Lower lobe of right lung (tissue), 2 donors: ENCODE measurements at regions not wholly inside any gene's neighbourhood (a gene's known extent, or its start where the extent isn't known, plus 50 kb on each side); places are given as distances from the start of the nearest gene placed in this dataset.

Experiments used
- ATAC-seq, 2 donors: fragments of 200-7000 bp; cut with Tn5 transposase; one replicate each; pipeline ENCODE4 v1.9.1; 2020 to 2022; ENCODE audit warnings: mild to moderate bottlenecking in 2 of 2, moderate library complexity in 2 of 2
- DNase-seq: peaks from one replicate; pipeline ENCODE4 v3.0.0-alpha.2; 2020
- H3K27ac ChIP-seq: fragments of 200-600 bp; one replicate; pipeline ENCODE4 v1.8.0; 2022
- H3K27me3 ChIP-seq: fragments of 200-600 bp; one replicate; pipeline ENCODE4 v1.8.0; 2022; ENCODE audit warnings: low read depth
- H3K36me3 ChIP-seq: fragments of 200-600 bp; one replicate; pipeline ENCODE4 v1.8.0; 2022; ENCODE audit warnings: mild to moderate bottlenecking
- H3K4me1 ChIP-seq: fragments of 200-600 bp; one replicate; pipeline ENCODE4 v1.8.0; 2022
- H3K4me3 ChIP-seq: fragments of 200-600 bp; one replicate; pipeline ENCODE4 v1.8.0; 2022; ENCODE audit warnings: mild to moderate bottlenecking
- H3K9me3 ChIP-seq: fragments of 200-600 bp; one replicate; pipeline ENCODE4 v1.8.0; 2022
- intact Hi-C: fragments of 100-400 bp; cut with DNase I; formaldehyde crosslinking; loops from one replicate; pipeline ENCODE4 v1.11.0; 2022
- TF ChIP-seq, protein P1 (sequence below): fragments of 200-600 bp; IDR thresholded peaks from one replicate; pipeline ENCODE4 v1.8.0; 2022; ENCODE audit warnings: antibody characterized with exemption, mild to moderate bottlenecking
- donor health status: DM: no; HTN: yes; CAD: no; lungs with severe emphysema.

DNA sequence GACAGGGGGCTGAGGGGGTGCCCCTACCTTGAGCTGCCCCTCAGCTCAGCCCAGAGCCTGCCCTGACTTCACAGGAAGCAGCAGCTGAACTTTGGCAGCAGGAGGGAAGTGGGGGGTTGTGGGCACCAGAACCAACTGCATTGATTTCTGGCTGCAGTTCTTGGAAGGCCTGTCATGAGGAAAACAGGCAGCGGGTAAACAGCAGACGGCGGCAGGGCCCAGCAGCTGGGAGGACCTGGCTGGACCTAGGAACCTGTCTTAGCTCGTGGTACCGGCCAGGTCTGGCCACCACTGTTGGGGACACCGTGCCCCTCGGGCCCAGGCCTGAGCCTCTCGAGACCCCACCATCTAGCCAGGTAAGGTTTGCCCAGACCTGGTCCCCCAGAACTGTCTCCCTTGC is 154.2 kb upstream of the MYL2 start:
- ATAC-seq = no peak
- Histone ChIP-seq H3K27ac (no peak overlapping the region), H3K27me3 (peaks cover 16% of the 10 kb centered on the region), H3K4me3 (no peak overlapping the region), H3K9me3 (no peaks in the 10 kb centered on the region), H3K4me1 (no peaks in the 10 kb centered on the region), H3K36me3 (no peaks in the 10 kb centered on the region)
- DNase-seq = no peak
- TF ChIP-seq, protein P1, sequence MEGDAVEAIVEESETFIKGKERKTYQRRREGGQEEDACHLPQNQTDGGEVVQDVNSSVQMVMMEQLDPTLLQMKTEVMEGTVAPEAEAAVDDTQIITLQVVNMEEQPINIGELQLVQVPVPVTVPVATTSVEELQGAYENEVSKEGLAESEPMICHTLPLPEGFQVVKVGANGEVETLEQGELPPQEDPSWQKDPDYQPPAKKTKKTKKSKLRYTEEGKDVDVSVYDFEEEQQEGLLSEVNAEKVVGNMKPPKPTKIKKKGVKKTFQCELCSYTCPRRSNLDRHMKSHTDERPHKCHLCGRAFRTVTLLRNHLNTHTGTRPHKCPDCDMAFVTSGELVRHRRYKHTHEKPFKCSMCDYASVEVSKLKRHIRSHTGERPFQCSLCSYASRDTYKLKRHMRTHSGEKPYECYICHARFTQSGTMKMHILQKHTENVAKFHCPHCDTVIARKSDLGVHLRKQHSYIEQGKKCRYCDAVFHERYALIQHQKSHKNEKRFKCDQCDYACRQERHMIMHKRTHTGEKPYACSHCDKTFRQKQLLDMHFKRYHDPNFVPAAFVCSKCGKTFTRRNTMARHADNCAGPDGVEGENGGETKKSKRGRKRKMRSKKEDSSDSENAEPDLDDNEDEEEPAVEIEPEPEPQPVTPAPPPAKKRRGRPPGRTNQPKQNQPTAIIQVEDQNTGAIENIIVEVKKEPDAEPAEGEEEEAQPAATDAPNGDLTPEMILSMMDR = no peak
- intact Hi-C loops = no loop called here

DNA sequence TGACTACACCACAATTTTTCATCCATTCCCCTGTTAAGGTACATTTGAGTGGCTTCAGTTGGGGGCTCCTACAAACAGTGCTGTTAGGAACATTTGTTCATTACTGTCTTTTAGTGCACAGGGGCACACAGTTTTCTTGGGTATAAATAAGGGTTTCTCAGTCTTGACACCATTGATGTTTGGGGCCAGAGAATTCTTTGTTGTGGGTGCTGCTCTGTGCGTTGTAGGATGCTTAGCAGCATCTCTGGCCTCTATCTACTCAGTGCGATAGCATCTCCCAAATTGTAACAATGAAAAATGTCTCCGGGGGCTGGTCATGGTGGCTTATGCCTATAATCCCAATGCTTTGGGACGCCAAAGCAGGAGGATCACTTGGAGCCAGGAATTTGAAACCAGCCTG is 153.0 kb upstream of the MYL2 start:
- intact Hi-C loops = no loop called here
- DNase-seq (no peak), ATAC-seq (no peak)
- TF ChIP-seq, protein P1 = no peak
- Histone ChIP-seq H3K4me1 (no peaks in the 10 kb centered on the region), H3K9me3 (no peaks in the 10 kb centered on the region), H3K4me3 (no peak overlapping the region), H3K27me3 (peaks cover 23% of the 10 kb centered on the region), H3K27ac (no peak overlapping the region), H3K36me3 (no peaks in the 10 kb centered on the region)

DNA sequence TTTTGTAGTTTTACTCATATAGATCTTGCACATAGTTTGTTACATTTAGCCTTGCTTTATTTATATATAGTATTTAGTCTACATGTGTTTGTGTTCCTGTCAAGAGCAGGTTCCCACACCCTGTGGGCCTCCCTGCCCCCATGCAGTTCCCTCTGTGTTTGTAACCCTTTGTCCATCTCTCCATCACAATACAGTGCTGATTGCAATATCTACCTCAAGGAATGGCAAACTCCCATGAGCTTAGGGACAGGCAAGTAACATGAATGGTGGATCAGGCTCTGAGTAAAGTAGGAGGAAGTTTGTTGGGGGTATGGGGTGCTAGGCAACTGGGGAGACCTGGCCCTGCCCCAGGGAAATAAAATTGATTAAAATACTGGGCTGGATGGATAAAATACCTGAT is 151.9 kb upstream of the MYL2 start:
- Histone ChIP-seq H3K4me3 (no peak overlapping the region), H3K9me3 (no peaks in the 10 kb centered on the region), H3K27me3 (peaks cover 25% of the 10 kb centered on the region), H3K27ac (no peak overlapping the region), H3K36me3 (no peaks in the 10 kb centered on the region), H3K4me1 (no peaks in the 10 kb centered on the region)
- no peak for DNase-seq
- TF ChIP-seq, protein P1 = no peak
- ATAC-seq = no peak
- intact Hi-C loops = no loop called here

DNA sequence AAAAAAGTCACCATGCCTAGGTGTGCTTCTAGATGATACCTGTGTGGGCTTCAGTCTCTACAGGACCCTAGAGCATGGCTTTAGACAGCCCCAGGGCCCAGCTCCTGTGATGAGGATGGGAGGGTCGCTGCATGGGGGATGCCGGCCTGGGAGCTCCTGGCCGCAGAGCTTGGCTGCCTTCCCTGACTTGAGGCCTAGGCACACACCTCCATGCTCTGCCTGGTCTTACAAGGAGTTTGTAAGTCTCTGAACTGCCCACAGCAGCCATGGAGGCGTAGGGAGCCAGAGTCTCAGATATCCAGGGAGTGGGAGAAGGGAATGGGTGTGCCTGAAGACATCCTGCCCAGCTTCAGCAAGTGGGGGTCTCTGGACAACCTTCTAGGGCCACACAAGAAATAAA is 149.5 kb upstream of the MYL2 start:
- Histone ChIP-seq H3K27me3 (peaks cover 21% of the 10 kb centered on the region), H3K9me3 (no peaks in the 10 kb centered on the region), H3K36me3 (no peaks in the 10 kb centered on the region), H3K4me1 (no peaks in the 10 kb centered on the region), H3K27ac (no peak overlapping the region), H3K4me3 (no peak overlapping the region)
- ATAC-seq (no peak), DNase-seq (no peak)
- TF ChIP-seq, protein P1 = no peak
- intact Hi-C loops = no loop called here

GRCh38 chr12:111068290-111068689 is 147.9 kb upstream of the MYL2 start:
- DNase-seq (no peak), ATAC-seq (no peak)
- no peaks in the 10 kb centered on the region for H3K4me1 ChIP-seq
- H3K36me3 ChIP-seq = no peaks in the 10 kb centered on the region
- H3K27ac ChIP-seq = no peak overlapping the region
- TF ChIP-seq, protein P1 = no peak
- no peak overlapping the region for H3K4me3 ChIP-seq
- H3K9me3 ChIP-seq = no peaks in the 10 kb centered on the region
- H3K27me3 ChIP-seq = peaks cover 13% of the 10 kb centered on the region
- intact Hi-C loops = no loop called here

DNA sequence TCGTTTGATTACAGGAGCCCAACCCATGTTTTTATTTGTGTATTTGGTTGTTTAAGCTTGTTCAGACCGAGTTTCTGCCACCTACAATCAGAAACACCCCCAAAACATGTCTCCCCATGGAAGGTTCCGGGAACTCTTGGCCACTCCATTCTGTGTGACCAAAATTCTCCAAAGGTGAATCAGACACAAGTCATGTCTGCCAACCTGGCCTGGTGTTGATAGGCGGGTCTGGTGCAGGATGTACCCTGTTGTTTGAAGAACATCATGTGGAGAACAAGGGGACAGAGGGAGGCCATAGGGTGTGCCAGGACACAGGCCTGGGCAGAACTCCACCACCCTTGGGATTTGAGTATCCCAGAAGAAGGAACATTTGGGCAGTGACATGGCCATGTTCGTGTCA is 147.1 kb upstream of the MYL2 start:
- no peak for DNase-seq
- no peak for ATAC-seq
- H3K4me1 ChIP-seq = no peaks in the 10 kb centered on the region
- H3K9me3 ChIP-seq = no peaks in the 10 kb centered on the region
- peaks cover 9% of the 10 kb centered on the region for H3K27me3 ChIP-seq
- no peak overlapping the region for H3K27ac ChIP-seq
- intact Hi-C loops = no loop called here
- TF ChIP-seq, protein P1 = no peak
- H3K36me3 ChIP-seq = no peaks in the 10 kb centered on the region
- H3K4me3 ChIP-seq = no peak overlapping the region
